ENCODE measurements at regions not wholly inside any gene's neighbourhood (a gene's known extent, or its start where the extent isn't known, plus 50 kb on each side); places are given as distances from the start of the nearest gene placed in this dataset.
"Not testable (repeated sequence)": the region's sequence is repeated elsewhere in the genome, so short reads cannot be mapped to it uniquely, and the experiment has no call there.

DNA sequence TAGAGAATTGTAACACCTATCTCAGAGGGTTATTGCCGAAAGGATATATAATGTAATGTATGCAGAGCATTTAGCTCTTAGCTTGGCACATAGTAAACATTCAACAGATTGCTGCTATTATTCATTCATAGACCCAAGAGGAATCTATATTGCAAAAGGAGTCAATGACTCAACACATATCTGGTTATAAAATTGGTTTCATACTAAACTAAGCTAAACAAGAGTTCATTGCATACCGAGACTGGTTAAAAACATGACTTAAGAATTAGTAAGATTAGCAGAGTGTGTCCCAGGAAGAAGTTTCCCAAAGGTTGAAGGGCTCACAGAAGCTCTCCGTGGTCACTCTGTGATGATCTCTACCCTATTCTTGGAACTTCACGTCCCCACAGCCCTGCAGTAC lies 339.6 kb upstream of the CCNH start:
- H3K4me1 Mint-ChIP-seq: no peaks in the 10 kb centered on the region

GRCh38 chr5:87751824-87752223 lies 339.1 kb upstream of the CCNH start:
- ChIA-PET CTCF (no interaction called here), POLR2A (no interaction called here)
- Mint-ChIP-seq H3K9me3 (no peaks in the 10 kb centered on the region), H3K4me3 (no peak overlapping the region), H3K27ac (no peak overlapping the region), H3K27me3 (no peaks in the 10 kb centered on the region), H3K36me3 (ENCODE audit: low read depth) (no peaks in the 10 kb centered on the region), H3K4me1 (no peaks in the 10 kb centered on the region)
- no peak for DNase-seq

More for the DNA sequence above, 339.6 kb upstream of the CCNH start:
- no peaks in the 10 kb centered on the region for H3K9me3 Mint-ChIP-seq
- H3K36me3 Mint-ChIP-seq (ENCODE audit: low read depth): no peaks in the 10 kb centered on the region
- H3K27me3 Mint-ChIP-seq: no peaks in the 10 kb centered on the region
- DNase-seq: no peak
- no peak overlapping the region for H3K4me3 Mint-ChIP-seq
- H3K27ac Mint-ChIP-seq: no peak overlapping the region
- ChIA-PET CTCF (no interaction called here), POLR2A (no interaction called here)

GRCh38 chr5:87746891-87747377 lies 334.2 kb upstream of the CCNH start:
- H3K36me3 Mint-ChIP-seq (ENCODE audit: low read depth): no peaks in the 10 kb centered on the region
- H3K9me3 Mint-ChIP-seq: no peaks in the 10 kb centered on the region
- H3K4me1 Mint-ChIP-seq: no peaks in the 10 kb centered on the region
- CTCF ChIA-PET: no interaction called here
- DNase-seq: no peak
- no peaks in the 10 kb centered on the region for H3K27me3 Mint-ChIP-seq
- POLR2A ChIA-PET: no interaction called here
- H3K4me3 Mint-ChIP-seq: no peak overlapping the region
- H3K27ac Mint-ChIP-seq: no peak overlapping the region

DNA sequence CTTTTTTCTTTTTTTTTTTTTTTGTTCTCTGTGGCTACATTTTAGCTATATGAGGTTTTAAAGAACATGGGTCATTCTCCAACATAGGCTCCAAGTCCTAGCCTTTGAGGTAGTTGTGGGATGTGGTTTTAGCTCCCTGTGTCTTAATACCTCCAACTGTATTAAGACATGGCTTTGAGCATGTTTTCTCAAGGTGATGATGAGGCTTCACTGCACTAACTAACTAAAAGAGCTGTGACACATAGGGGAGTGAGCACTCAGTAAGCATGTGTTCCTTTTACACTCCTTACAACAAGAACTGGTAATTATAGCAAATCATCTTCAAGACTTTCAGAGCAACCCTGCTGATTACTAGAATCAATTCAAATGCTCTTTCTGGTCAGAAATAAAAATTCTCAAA lies 333.6 kb upstream of the CCNH start:
- no peak overlapping the region for H3K27ac Mint-ChIP-seq
- no peaks in the 10 kb centered on the region for H3K36me3 Mint-ChIP-seq (ENCODE audit: low read depth)
- H3K4me3 Mint-ChIP-seq: no peak overlapping the region
- no peak for DNase-seq
- H3K4me1 Mint-ChIP-seq: no peaks in the 10 kb centered on the region
- ChIA-PET POLR2A (no interaction called here), CTCF (interaction anchor here (0.9 kb wide), 1 partner anchor 90 kb away, joined by 3 read pairs; no protein-coding TSS in a partner anchor)
- no peaks in the 10 kb centered on the region for H3K27me3 Mint-ChIP-seq
- no peaks in the 10 kb centered on the region for H3K9me3 Mint-ChIP-seq

GRCh38 chr5:87741881-87742280 lies 329.2 kb upstream of the CCNH start:
- POLR2A ChIA-PET: no interaction called here

DNA sequence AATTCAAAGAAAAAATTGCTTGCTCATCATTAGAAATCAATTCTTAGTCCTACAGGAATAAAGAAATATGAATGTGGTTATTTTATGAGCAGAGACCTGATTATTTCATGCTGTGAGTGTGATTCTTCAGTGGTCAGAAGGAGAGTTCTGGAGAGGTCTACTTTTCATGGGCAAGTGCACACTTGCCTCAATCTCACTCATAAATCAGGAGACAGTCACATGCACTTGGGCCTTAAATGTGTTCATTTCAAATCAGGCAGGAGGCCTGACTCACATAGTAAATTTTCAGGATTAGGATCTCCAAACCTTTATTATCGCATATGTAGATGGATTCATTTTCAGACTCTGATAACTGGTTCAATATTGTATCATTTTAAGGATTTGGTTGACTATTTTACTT lies 323.2 kb upstream of the CCNH start:
- Mint-ChIP-seq H3K36me3 (ENCODE audit: low read depth) (no peaks in the 10 kb centered on the region), H3K4me1 (no peaks in the 10 kb centered on the region), H3K4me3 (no peak overlapping the region), H3K27me3 (no peaks in the 10 kb centered on the region), H3K27ac (no peak overlapping the region), H3K9me3 (no peaks in the 10 kb centered on the region)
- no peak for DNase-seq
- POLR2A ChIA-PET: no interaction called here
- CTCF ChIA-PET: no interaction called here

More at GRCh38 chr5:87741881-87742280, 329.2 kb upstream of the CCNH start:
- Mint-ChIP-seq H3K4me1 (no peaks in the 10 kb centered on the region), H3K27ac (no peak overlapping the region), H3K9me3 (no peaks in the 10 kb centered on the region), H3K4me3 (no peak overlapping the region), H3K27me3 (no peaks in the 10 kb centered on the region), H3K36me3 (ENCODE audit: low read depth) (no peaks in the 10 kb centered on the region)
- no peak for DNase-seq
- CTCF ChIA-PET: no interaction called here

DNA sequence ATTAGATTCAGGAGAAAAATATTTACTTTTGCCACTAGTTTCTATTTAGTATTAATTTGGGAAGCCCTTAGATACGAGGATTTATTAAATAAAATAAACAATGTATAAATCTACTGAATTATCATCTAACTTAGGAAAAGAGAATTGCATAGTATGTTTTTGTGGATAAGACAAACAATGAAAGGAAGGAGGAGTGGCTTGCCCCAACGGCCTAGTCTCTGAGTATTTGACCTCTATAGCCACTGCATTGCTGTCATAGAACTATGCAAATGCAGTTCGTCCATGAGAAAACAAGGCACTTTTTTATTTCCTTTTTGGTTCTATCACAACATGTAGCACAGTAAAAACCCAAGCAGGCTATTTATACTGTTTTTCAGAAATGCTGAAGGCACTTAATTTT lies 321.2 kb upstream of the CCNH start:
- CTCF ChIA-PET: no interaction called here
- POLR2A ChIA-PET: no interaction called here
- DNase-seq: no peak
- H3K36me3 Mint-ChIP-seq (ENCODE audit: low read depth): no peaks in the 10 kb centered on the region
- no peaks in the 10 kb centered on the region for H3K4me1 Mint-ChIP-seq
- no peaks in the 10 kb centered on the region for H3K9me3 Mint-ChIP-seq
- H3K27me3 Mint-ChIP-seq: no peaks in the 10 kb centered on the region
- H3K4me3 Mint-ChIP-seq: no peak overlapping the region
- no peak overlapping the region for H3K27ac Mint-ChIP-seq

DNA sequence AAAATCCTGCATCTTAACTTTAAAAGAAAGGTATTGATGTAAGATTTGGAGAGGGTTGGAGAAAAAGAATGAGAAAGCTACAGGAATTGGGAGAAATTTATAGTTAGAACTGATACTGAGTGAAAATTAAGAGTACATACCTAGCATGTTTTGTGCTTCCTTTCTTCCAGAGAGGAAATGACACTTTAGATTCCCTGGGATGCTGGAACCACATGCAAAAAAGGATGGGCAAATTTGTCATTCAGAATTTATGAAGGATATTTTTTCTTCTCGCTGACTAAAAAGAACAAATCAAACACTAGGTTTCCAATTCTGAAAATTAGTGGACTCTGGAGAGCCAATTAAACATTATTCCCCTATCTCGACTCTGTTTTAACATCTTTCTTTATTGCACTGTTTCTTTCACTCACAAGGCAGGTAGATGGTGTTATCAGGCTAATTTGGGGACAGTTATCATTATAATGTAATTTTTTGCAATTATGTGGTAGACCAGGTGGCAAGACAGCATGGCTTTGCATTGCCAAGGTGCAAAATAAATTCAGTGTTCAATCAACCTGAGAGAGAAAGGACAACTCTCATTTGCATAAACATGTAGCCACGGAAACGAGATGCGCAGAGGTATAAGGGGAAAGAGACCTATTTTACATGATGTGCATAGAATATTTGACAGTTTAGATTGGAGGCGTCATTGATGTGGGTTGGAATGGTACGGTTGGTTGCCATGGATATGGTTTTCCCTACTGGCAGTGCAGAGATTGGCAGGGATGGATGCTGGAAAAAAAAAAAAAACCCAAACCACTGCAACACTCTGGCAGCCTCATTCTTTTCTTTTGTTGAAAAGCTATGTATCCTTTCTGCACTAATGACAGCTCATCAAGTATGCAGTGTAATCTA lies 320.4 kb upstream of the CCNH start:
- Mint-ChIP-seq H3K36me3 (ENCODE audit: low read depth) (no peaks in the 10 kb centered on the region), H3K27me3 (no peaks in the 10 kb centered on the region), H3K27ac (no peak overlapping the region), H3K9me3 (no peaks in the 10 kb centered on the region), H3K4me3 (no peak overlapping the region), H3K4me1 (no peaks in the 10 kb centered on the region)
- POLR2A ChIA-PET: no interaction called here
- no peak for DNase-seq
- CTCF ChIA-PET: no interaction called here

DNA sequence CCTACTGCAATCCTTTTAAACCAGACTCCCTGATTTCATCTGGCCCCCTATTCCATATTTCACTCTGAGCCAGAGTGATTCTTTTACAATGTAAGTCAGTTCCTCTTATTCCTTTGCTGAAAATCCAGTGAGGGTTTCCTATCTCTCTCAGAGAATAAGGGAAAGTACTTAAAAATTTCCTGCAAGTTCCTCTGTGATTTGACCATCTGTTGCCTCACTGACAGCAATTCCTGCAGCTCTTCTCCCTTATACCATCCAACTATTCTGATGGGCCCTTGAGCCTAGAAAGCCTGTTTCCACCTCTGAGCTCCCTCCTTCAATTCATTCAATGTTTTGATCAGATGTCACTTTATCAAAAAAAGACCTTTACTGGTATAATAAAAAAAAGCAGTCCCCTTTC lies 317.1 kb upstream of the CCNH start:
- Mint-ChIP-seq H3K9me3 (no peaks in the 10 kb centered on the region), H3K36me3 (ENCODE audit: low read depth) (no peaks in the 10 kb centered on the region), H3K4me1 (no peaks in the 10 kb centered on the region), H3K4me3 (no peak overlapping the region), H3K27ac (no peak overlapping the region), H3K27me3 (no peaks in the 10 kb centered on the region)
- ChIA-PET POLR2A (no interaction called here), CTCF (interaction anchor here (0.6 kb wide), 1 partner anchor 613 kb away, joined by 3 read pairs; no protein-coding TSS in a partner anchor)
- no peak for DNase-seq

GRCh38 chr5:87722286-87722685 lies 309.6 kb upstream of the CCNH start:
- CTCF ChIA-PET: no interaction called here
- no peaks in the 10 kb centered on the region for H3K9me3 Mint-ChIP-seq
- no peaks in the 10 kb centered on the region for H3K4me1 Mint-ChIP-seq
- POLR2A ChIA-PET: no interaction called here
- no peaks in the 10 kb centered on the region for H3K36me3 Mint-ChIP-seq (ENCODE audit: low read depth)
- no peak overlapping the region for H3K4me3 Mint-ChIP-seq
- no peak for DNase-seq
- no peak overlapping the region for H3K27ac Mint-ChIP-seq
- H3K27me3 Mint-ChIP-seq: no peaks in the 10 kb centered on the region

GRCh38 chr5:87718224-87718925 lies 305.6 kb upstream of the CCNH start:
- POLR2A ChIA-PET; H3K4me1 Mint-ChIP-seq; H3K9me3 Mint-ChIP-seq; H3K36me3 Mint-ChIP-seq (ENCODE audit: low read depth); H3K4me3 Mint-ChIP-seq; DNase-seq; CTCF ChIA-PET; H3K27me3 Mint-ChIP-seq; H3K27ac Mint-ChIP-seq: not testable (repeated sequence)

DNA sequence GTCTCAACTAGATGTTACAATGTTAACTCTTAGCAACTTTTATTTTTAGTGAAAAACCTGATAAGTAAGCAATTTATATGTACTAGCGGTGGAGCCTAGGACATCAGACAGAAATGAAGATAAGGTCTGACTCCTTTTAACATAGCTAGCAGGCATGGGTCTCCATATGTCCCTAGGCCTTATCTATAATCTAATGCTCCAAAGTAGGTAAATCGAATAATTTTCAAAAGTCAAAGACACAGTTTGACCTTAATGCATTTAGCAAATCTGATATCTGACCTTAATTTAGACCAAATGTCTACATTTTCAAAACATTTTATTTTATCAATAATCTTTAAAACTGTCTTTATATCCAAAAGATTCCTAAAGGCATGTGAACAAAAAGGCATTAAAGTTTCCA lies 305.0 kb upstream of the CCNH start:
- ChIA-PET CTCF (no interaction called here), POLR2A (no interaction called here)
- H3K4me1 Mint-ChIP-seq: no peaks in the 10 kb centered on the region
- H3K27ac Mint-ChIP-seq: no peak overlapping the region
- DNase-seq: no peak
- no peaks in the 10 kb centered on the region for H3K27me3 Mint-ChIP-seq
- no peak overlapping the region for H3K4me3 Mint-ChIP-seq
- H3K9me3 Mint-ChIP-seq: no peaks in the 10 kb centered on the region
- no peaks in the 10 kb centered on the region for H3K36me3 Mint-ChIP-seq (ENCODE audit: low read depth)

DNA sequence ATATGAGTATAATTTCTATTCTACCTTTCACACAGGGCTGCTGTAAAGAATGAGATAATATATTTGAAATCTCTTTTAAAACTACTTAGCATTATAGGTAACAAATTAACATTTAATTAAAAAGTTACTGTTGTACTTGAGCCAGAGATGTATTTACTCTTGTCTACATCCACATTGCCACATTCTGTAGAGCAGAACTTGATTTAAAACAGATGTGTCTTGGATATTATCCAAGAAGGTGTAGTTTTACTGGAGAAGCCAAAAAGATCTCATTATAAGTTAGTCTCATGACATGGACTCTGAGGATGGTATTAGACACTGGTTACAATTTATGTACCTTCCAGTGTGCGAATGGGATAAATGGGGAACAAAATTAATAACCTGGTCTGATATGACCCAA lies 293.1 kb upstream of the CCNH start:
- ChIA-PET CTCF (no interaction called here), POLR2A (no interaction called here)
- Mint-ChIP-seq H3K27ac (no peak overlapping the region), H3K4me1 (no peaks in the 10 kb centered on the region), H3K4me3 (no peak overlapping the region), H3K9me3 (no peaks in the 10 kb centered on the region), H3K27me3 (no peaks in the 10 kb centered on the region), H3K36me3 (ENCODE audit: low read depth) (no peaks in the 10 kb centered on the region)
- no peak for DNase-seq

- POLR2A ChIA-PET: no interaction called here
- CTCF ChIA-PET: no interaction called here
- H3K4me1 Mint-ChIP-seq: peaks cover 2% of the 10 kb centered on the region
Observed at GRCh38 chr5:87686975-87687374, 274.2 kb upstream of the CCNH start.

More at GRCh38 chr5:87686975-87687374, 274.2 kb upstream of the CCNH start:
- Mint-ChIP-seq H3K4me3 (no peak overlapping the region), H3K27ac (no peak overlapping the region), H3K36me3 (ENCODE audit: low read depth) (no peaks in the 10 kb centered on the region), H3K9me3 (peaks cover 2% of the 10 kb centered on the region), H3K27me3 (no peaks in the 10 kb centered on the region)
- no peak for DNase-seq

Data from activated CD4-positive, alpha-beta memory T cell treated with anti-CD3 and anti-CD28 coated beads, Interleukin-2, amount 10 ng/mL, durations not matched to agents 7 days and 5 days (primary cell).